HG02798 (cell line): ENCODE measurements at regions not wholly inside any gene's neighbourhood (a gene's known extent, or its start where the extent isn't known, plus 50 kb on each side); places are given as distances from the start of the nearest gene placed in this dataset.
"Not testable (repeated sequence)": the region's sequence is repeated elsewhere in the genome, so short reads cannot be mapped to it uniquely, and the experiment has no call there.

Experiments used
- ATAC-seq: cut with Tn5 transposase; IDR thresholded peaks from one replicate; pipeline ENCODE4 v1.9.1; 2021; ENCODE audit warnings: mild to moderate bottlenecking; ENCODE audit not compliant: unreplicated experiment, poor library complexity

GRCh38 chr14:51341338-51341737, 101.3 kb downstream of the TMX1 start:
- no peak for ATAC-seq

GRCh38 chr14:51342226-51342625, 102.2 kb downstream of the TMX1 start:
- no peak for ATAC-seq

GRCh38 chr14:51351997-51352396, 112.0 kb downstream of the TMX1 start:
- no peak for ATAC-seq

- no peak for ATAC-seq
These were observed 113.9 kb downstream of the TMX1 start for GRCh38 chr14:51353901-51354300.

- ATAC-seq = no peak
These were observed 114.8 kb downstream of the TMX1 start for GRCh38 chr14:51354846-51355245.

GRCh38 chr14:51356381-51356780, 116.3 kb downstream of the TMX1 start:
- no peak for ATAC-seq

GRCh38 chr14:51357250-51357649, 117.2 kb downstream of the TMX1 start:
- ATAC-seq = no peak

GRCh38 chr14:51360592-51360991, 120.5 kb downstream of the TMX1 start:
- ATAC-seq = no peak

GRCh38 chr14:51365241-51365965, 125.4 kb downstream of the TMX1 start:
- no peak for ATAC-seq

- ATAC-seq = not testable (repeated sequence)
These were observed 126.4 kb downstream of the TMX1 start for GRCh38 chr14:51366460-51366859.

GRCh38 chr14:51366866-51367599, 127.0 kb downstream of the TMX1 start:
- ATAC-seq = not testable (repeated sequence)

- ATAC-seq = no peak
These were observed 127.5 kb downstream of the TMX1 start for GRCh38 chr14:51367600-51367931.

- ATAC-seq = no peak
These were observed 128.7 kb downstream of the TMX1 start for GRCh38 chr14:51368721-51369163.

GRCh38 chr14:51369814-51370213, 129.8 kb downstream of the TMX1 start:
- ATAC-seq = no peak

- ATAC-seq = no peak
These were observed 130.8 kb downstream of the TMX1 start for GRCh38 chr14:51370758-51371386.

- ATAC-seq = not testable (repeated sequence)
These were observed 137.1 kb downstream of the TMX1 start for GRCh38 chr14:51377186-51377585.

- ATAC-seq = no peak
These were observed 142.5 kb downstream of the TMX1 start for GRCh38 chr14:51382506-51382905.

- no peak for ATAC-seq
These were observed 146.4 kb downstream of the TMX1 start for GRCh38 chr14:51386411-51386810.

- ATAC-seq = no peak
These were observed 147.1 kb downstream of the TMX1 start for GRCh38 chr14:51386983-51387735.

GRCh38 chr14:51392416-51392815, 152.4 kb downstream of the TMX1 start:
- no peak for ATAC-seq

GRCh38 chr14:51394384-51394783, 154.3 kb downstream of the TMX1 start:
- no peak for ATAC-seq
